ENCODE measurements at regions not wholly inside any gene's neighbourhood (a gene's known extent, or its start where the extent isn't known, plus 50 kb on each side); places are given as distances from the start of the nearest gene placed in this dataset.

GRCh38 chr12:25903603-25904245 is 54.8 kb upstream of the RASSF8 start:
- WGBS (ENCODE audit: extremely low coverage, insufficient read length, low lambda C conversion rate): no CpG with 5 or more reads among the region's 2 CpGs
- DNase-seq: no peak
- Histone ChIP-seq H3K9ac (ENCODE audit: extremely low read depth, insufficient read length, low read length) (no peak overlapping the region), H3K4me1 (ENCODE audit: insufficient read depth, low read length) (no peaks in the 10 kb centered on the region), H2BK12ac (ENCODE audit: insufficient read length, low read depth, low read length) (no peak overlapping the region), H3K23ac (ENCODE audit: insufficient read length, low read depth, low read length) (no peak overlapping the region), H3K18ac (ENCODE audit: insufficient read length, low read depth, low read length) (no peak overlapping the region), H3K23me2 (ENCODE audit: insufficient read length, low read depth, low read length, poor library complexity, severe bottlenecking) (no peaks in the 10 kb centered on the region), H3K4ac (ENCODE audit: low read depth, low read length) (no peak overlapping the region), H2AFZ (ENCODE audit: low read length) (no peak overlapping the region), H3K79me2 (ENCODE audit: insufficient read depth, low read length) (no peaks in the 10 kb centered on the region), H4K8ac (replicated peaks; ENCODE audit: insufficient read length, low read depth, low read length) (no peak overlapping the region), H2AK5ac (ENCODE audit: insufficient read length, low read length) (no peak overlapping the region), H4K91ac (ENCODE audit: insufficient read length, low read depth, low read length) (no peak overlapping the region), H3K27ac (ENCODE audit: insufficient read length, low read depth, low read length) (no peak overlapping the region), H3K79me1 (ENCODE audit: insufficient read depth, low read depth, low read length, poor library complexity, severe bottlenecking) (no peaks in the 10 kb centered on the region), H3T11ph (ENCODE audit: low read length) (no peak overlapping the region), H3K9me3 (ENCODE audit: control insufficient read depth, low read depth, low read length) (no peaks in the 10 kb centered on the region), H2BK5ac (ENCODE audit: insufficient read length, low read length) (no peak overlapping the region), H3K56ac (ENCODE audit: insufficient read length, low read depth, low read length) (no peak overlapping the region), H4K5ac (ENCODE audit: insufficient read length, low read depth, low read length) (no peak overlapping the region), H3K4me2 (ENCODE audit: insufficient read depth, insufficient read length, low read length) (no peak overlapping the region), H3K14ac (ENCODE audit: insufficient read depth, low read length) (no peak overlapping the region), H2BK20ac (ENCODE audit: low read depth, low read length, poor library complexity, severe bottlenecking) (no peak overlapping the region), H4K20me1 (ENCODE audit: control insufficient read depth, insufficient read depth, insufficient read length) (no peaks in the 10 kb centered on the region), H2BK15ac (ENCODE audit: low read depth, low read length) (no peak overlapping the region), H3K27me3 (ENCODE audit: insufficient read depth, low read length) (no peaks in the 10 kb centered on the region), H2BK120ac (ENCODE audit: low read depth, low read length, poor library complexity, severe bottlenecking) (no peak overlapping the region)
- no peak for TF ChIP-seq CTCF (conservative IDR thresholded peaks at IDR 0.05)
- Mint-ChIP-seq H3K36me3 (ENCODE audit: insufficient read depth in 1 of 3, low read depth in 3 of 3) (no peaks in the 10 kb centered on the region), H3K27me3 (ENCODE audit: low read depth) (no peaks in the 10 kb centered on the region), H3K27ac (no peak overlapping the region), H3K9me3 (peaks cover 0 to 2% of the 10 kb centered on the region in 2 experiments; a peak in 1 of 5 replicates), H3K4me1 (peaks cover 0 to 6% of the 10 kb centered on the region in 2 experiments; a peak in 1 of 4 replicates), H3K4me3 (no peak overlapping the region)
